ENCODE measurements at regions not wholly inside any gene's neighbourhood (a gene's known extent, or its start where the extent isn't known, plus 50 kb on each side); places are given as distances from the start of the nearest gene placed in this dataset.
"Not testable (repeated sequence)": the region's sequence is repeated elsewhere in the genome, so short reads cannot be mapped to it uniquely, and the experiment has no call there.

- WGBS = 98% methylated on average over 4 of the region's 4 CpGs
- no peak for DNase-seq (ENCODE audit: low read depth in 6 of 9, low spot score in 9 of 9)
Measured at GRCh38 chrX:102784550-102784949, 64.0 kb downstream of the GPRASP3 start.

GRCh38 chrX:102787283-102787682, 66.7 kb downstream of the GPRASP3 start:
- DNase-seq (ENCODE audit: low read depth in 6 of 9, low spot score in 9 of 9) = no peak
- H3K36me3 ChIP-seq (ENCODE audit: control insufficient read depth in 2 of 2, insufficient read depth in 2 of 2, low read length in 1 of 2) = no peaks in the 10 kb centered on the region
- H3K4me3 ChIP-seq (ENCODE audit: low read length in 2 of 2) = no peak overlapping the region
- WGBS = 93% methylated on average over 1 of the region's 1 CpG
- no peaks in the 10 kb centered on the region for H3K27me3 ChIP-seq (ENCODE audit: control insufficient read depth in 2 of 2, insufficient read depth in 1 of 2, low read length in 1 of 2)
- no peaks in the 10 kb centered on the region for H3K4me1 ChIP-seq (ENCODE audit: control insufficient read depth in 2 of 2, insufficient read depth in 2 of 2, low read length in 2 of 2)
- no peaks in the 10 kb centered on the region for H3K9me3 ChIP-seq (ENCODE audit: control insufficient read depth in 2 of 2, insufficient read depth in 1 of 2, low read length in 1 of 2)
- H3K27ac ChIP-seq (ENCODE audit: low read depth in 1 of 2, low read length in 1 of 2) = no peak overlapping the region

More at GRCh38 chrX:102784550-102784949, 64.0 kb downstream of the GPRASP3 start:
- Histone ChIP-seq H3K4me1 (ENCODE audit: control insufficient read depth in 2 of 2, insufficient read depth in 2 of 2, low read length in 2 of 2) (no peaks in the 10 kb centered on the region), H3K27ac (ENCODE audit: low read depth in 1 of 2, low read length in 1 of 2) (no peak overlapping the region), H3K4me3 (ENCODE audit: low read length in 2 of 2) (no peak overlapping the region), H3K9me3 (ENCODE audit: control insufficient read depth in 2 of 2, insufficient read depth in 1 of 2, low read length in 1 of 2) (no peaks in the 10 kb centered on the region), H3K27me3 (ENCODE audit: control insufficient read depth in 2 of 2, insufficient read depth in 1 of 2, low read length in 1 of 2) (no peaks in the 10 kb centered on the region), H3K36me3 (ENCODE audit: control insufficient read depth in 2 of 2, insufficient read depth in 2 of 2, low read length in 1 of 2) (no peaks in the 10 kb centered on the region)

GRCh38 chrX:102808336-102808735, 87.8 kb downstream of the GPRASP3 start:
- Histone ChIP-seq H3K36me3 (ENCODE audit: control insufficient read depth in 2 of 2, insufficient read depth in 2 of 2, low read length in 1 of 2) (no peaks in the 10 kb centered on the region), H3K27me3 (ENCODE audit: control insufficient read depth in 2 of 2, insufficient read depth in 1 of 2, low read length in 1 of 2) (no peaks in the 10 kb centered on the region)
- DNase-seq (ENCODE audit: low read depth in 6 of 9, low spot score in 9 of 9) = no peak

GRCh38 chrX:102818269-102818668, 97.7 kb downstream of the GPRASP3 start:
- not testable (repeated sequence) for H3K4me3 ChIP-seq (ENCODE audit: low read length in 2 of 2); H3K36me3 ChIP-seq (ENCODE audit: control insufficient read depth in 2 of 2, insufficient read depth in 2 of 2, low read length in 1 of 2); DNase-seq (ENCODE audit: low read depth in 6 of 9, low spot score in 9 of 9); H3K9me3 ChIP-seq (ENCODE audit: control insufficient read depth in 2 of 2, insufficient read depth in 1 of 2, low read length in 1 of 2); H3K4me1 ChIP-seq (ENCODE audit: control insufficient read depth in 2 of 2, insufficient read depth in 2 of 2, low read length in 2 of 2); H3K27ac ChIP-seq (ENCODE audit: low read depth in 1 of 2, low read length in 1 of 2); H3K27me3 ChIP-seq (ENCODE audit: control insufficient read depth in 2 of 2, insufficient read depth in 1 of 2, low read length in 1 of 2)
- 98% methylated on average over 2 of the region's 2 CpGs for WGBS

More at GRCh38 chrX:102808336-102808735, 87.8 kb downstream of the GPRASP3 start:
- H3K4me1 ChIP-seq (ENCODE audit: control insufficient read depth in 2 of 2, insufficient read depth in 2 of 2, low read length in 2 of 2) = no peaks in the 10 kb centered on the region
- H3K4me3 ChIP-seq (ENCODE audit: low read length in 2 of 2) = no peak overlapping the region
- no peaks in the 10 kb centered on the region for H3K9me3 ChIP-seq (ENCODE audit: control insufficient read depth in 2 of 2, insufficient read depth in 1 of 2, low read length in 1 of 2)
- no peak overlapping the region for H3K27ac ChIP-seq (ENCODE audit: low read depth in 1 of 2, low read length in 1 of 2)
- WGBS = 90% methylated on average over 1 of the region's 1 CpG

- Histone ChIP-seq H3K9me3 (ENCODE audit: control insufficient read depth in 2 of 2, insufficient read depth in 1 of 2, low read length in 1 of 2) (no peaks in the 10 kb centered on the region), H3K27me3 (ENCODE audit: control insufficient read depth in 2 of 2, insufficient read depth in 1 of 2, low read length in 1 of 2) (no peaks in the 10 kb centered on the region), H3K4me1 (ENCODE audit: control insufficient read depth in 2 of 2, insufficient read depth in 2 of 2, low read length in 2 of 2) (no peaks in the 10 kb centered on the region), H3K4me3 (ENCODE audit: low read length in 2 of 2) (no peak overlapping the region), H3K36me3 (ENCODE audit: control insufficient read depth in 2 of 2, insufficient read depth in 2 of 2, low read length in 1 of 2) (no peaks in the 10 kb centered on the region), H3K27ac (ENCODE audit: low read depth in 1 of 2, low read length in 1 of 2) (no peak overlapping the region)
- DNase-seq (ENCODE audit: low read depth in 6 of 9, low spot score in 9 of 9) = no peak
- 92% methylated on average over 5 of the region's 5 CpGs for WGBS
Measured at GRCh38 chrX:102832661-102833060, 104.4 kb upstream of the RAB40AL start.

- no peaks in the 10 kb centered on the region for H3K36me3 ChIP-seq (ENCODE audit: control insufficient read depth in 2 of 2, insufficient read depth in 2 of 2, low read length in 1 of 2)
- DNase-seq (ENCODE audit: low read depth in 6 of 9, low spot score in 9 of 9) = no peak
- no peaks in the 10 kb centered on the region for H3K4me1 ChIP-seq (ENCODE audit: control insufficient read depth in 2 of 2, insufficient read depth in 2 of 2, low read length in 2 of 2)
- 97% methylated on average over 3 of the region's 3 CpGs for WGBS
- H3K27ac ChIP-seq (ENCODE audit: low read depth in 1 of 2, low read length in 1 of 2) = no peak overlapping the region
- no peaks in the 10 kb centered on the region for H3K27me3 ChIP-seq (ENCODE audit: control insufficient read depth in 2 of 2, insufficient read depth in 1 of 2, low read length in 1 of 2)
- H3K4me3 ChIP-seq (ENCODE audit: low read length in 2 of 2) = no peak overlapping the region
- H3K9me3 ChIP-seq (ENCODE audit: control insufficient read depth in 2 of 2, insufficient read depth in 1 of 2, low read length in 1 of 2) = no peaks in the 10 kb centered on the region
Measured at GRCh38 chrX:102833136-102833535, 103.9 kb upstream of the RAB40AL start.

- no peak overlapping the region for H3K27ac ChIP-seq (ENCODE audit: low read depth in 1 of 2, low read length in 1 of 2)
- H3K27me3 ChIP-seq (ENCODE audit: control insufficient read depth in 2 of 2, insufficient read depth in 1 of 2, low read length in 1 of 2) = no peaks in the 10 kb centered on the region
- DNase-seq (ENCODE audit: low read depth in 6 of 9, low spot score in 9 of 9) = peak in 3 of 9 donors; percentile 7 to 25 (median 13)
- 96% methylated on average over 5 of the region's 5 CpGs for WGBS
- no peaks in the 10 kb centered on the region for H3K36me3 ChIP-seq (ENCODE audit: control insufficient read depth in 2 of 2, insufficient read depth in 2 of 2, low read length in 1 of 2)
- no peaks in the 10 kb centered on the region for H3K4me1 ChIP-seq (ENCODE audit: control insufficient read depth in 2 of 2, insufficient read depth in 2 of 2, low read length in 2 of 2)
- H3K9me3 ChIP-seq (ENCODE audit: control insufficient read depth in 2 of 2, insufficient read depth in 1 of 2, low read length in 1 of 2) = no peaks in the 10 kb centered on the region
- H3K4me3 ChIP-seq (ENCODE audit: low read length in 2 of 2) = no peak overlapping the region
Measured at GRCh38 chrX:102835504-102836146, 101.4 kb upstream of the RAB40AL start.

GRCh38 chrX:102837847-102838246, 99.2 kb upstream of the RAB40AL start:
- no peaks in the 10 kb centered on the region for H3K4me1 ChIP-seq (ENCODE audit: control insufficient read depth in 2 of 2, insufficient read depth in 2 of 2, low read length in 2 of 2)
- WGBS = 93% methylated on average over 1 of the region's 1 CpG
- H3K36me3 ChIP-seq (ENCODE audit: control insufficient read depth in 2 of 2, insufficient read depth in 2 of 2, low read length in 1 of 2) = no peaks in the 10 kb centered on the region
- H3K27ac ChIP-seq (ENCODE audit: low read depth in 1 of 2, low read length in 1 of 2) = no peak overlapping the region
- no peaks in the 10 kb centered on the region for H3K27me3 ChIP-seq (ENCODE audit: control insufficient read depth in 2 of 2, insufficient read depth in 1 of 2, low read length in 1 of 2)
- no peaks in the 10 kb centered on the region for H3K9me3 ChIP-seq (ENCODE audit: control insufficient read depth in 2 of 2, insufficient read depth in 1 of 2, low read length in 1 of 2)
- no peak for DNase-seq (ENCODE audit: low read depth in 6 of 9, low spot score in 9 of 9)
- no peak overlapping the region for H3K4me3 ChIP-seq (ENCODE audit: low read length in 2 of 2)

- no peaks in the 10 kb centered on the region for H3K4me1 ChIP-seq (ENCODE audit: control insufficient read depth in 2 of 2, insufficient read depth in 2 of 2, low read length in 2 of 2)
- 92% methylated on average over 6 of the region's 6 CpGs for WGBS
- H3K36me3 ChIP-seq (ENCODE audit: control insufficient read depth in 2 of 2, insufficient read depth in 2 of 2, low read length in 1 of 2) = no peaks in the 10 kb centered on the region
- no peaks in the 10 kb centered on the region for H3K9me3 ChIP-seq (ENCODE audit: control insufficient read depth in 2 of 2, insufficient read depth in 1 of 2, low read length in 1 of 2)
- H3K4me3 ChIP-seq (ENCODE audit: low read length in 2 of 2) = no peak overlapping the region
- H3K27me3 ChIP-seq (ENCODE audit: control insufficient read depth in 2 of 2, insufficient read depth in 1 of 2, low read length in 1 of 2) = no peaks in the 10 kb centered on the region
- no peak for DNase-seq (ENCODE audit: low read depth in 6 of 9, low spot score in 9 of 9)
- no peak overlapping the region for H3K27ac ChIP-seq (ENCODE audit: low read depth in 1 of 2, low read length in 1 of 2)
Measured at GRCh38 chrX:102840871-102841705, 96.0 kb upstream of the RAB40AL start.

Measured in thymus (tissue), 11 donors.